HG03060 (cell line): ENCODE measurements at regions not wholly inside any gene's neighbourhood (a gene's known extent, or its start where the extent isn't known, plus 50 kb on each side); places are given as distances from the start of the nearest gene placed in this dataset.

ENCODE experiments used
- ATAC-seq: cut with Tn5 transposase; IDR thresholded peaks from one replicate; pipeline ENCODE4 v1.9.1; 2021; ENCODE audit warnings: low read depth, moderate number of reproducible peaks; ENCODE audit not compliant: unreplicated experiment

DNA sequence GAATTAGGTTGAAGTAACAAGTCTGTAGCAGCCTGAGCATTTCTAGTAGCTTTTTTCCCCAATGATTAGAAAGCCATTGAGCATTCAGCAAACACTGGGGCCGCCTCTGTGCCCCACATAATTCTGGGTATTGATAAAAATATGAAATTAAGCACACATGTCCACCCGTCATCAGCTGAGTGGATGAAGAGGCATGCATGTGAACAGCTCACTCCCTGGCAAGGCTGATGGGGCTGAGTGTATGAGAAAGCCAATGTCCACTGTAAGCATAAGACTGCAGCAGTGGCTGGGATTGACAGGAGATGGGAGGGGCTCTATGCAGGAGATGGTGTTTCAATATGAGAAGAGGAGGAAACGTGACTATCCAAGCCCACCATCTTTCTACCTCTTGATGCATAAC is 124.4 kb upstream of the KLHL29 start:
- ATAC-seq: no peak

DNA sequence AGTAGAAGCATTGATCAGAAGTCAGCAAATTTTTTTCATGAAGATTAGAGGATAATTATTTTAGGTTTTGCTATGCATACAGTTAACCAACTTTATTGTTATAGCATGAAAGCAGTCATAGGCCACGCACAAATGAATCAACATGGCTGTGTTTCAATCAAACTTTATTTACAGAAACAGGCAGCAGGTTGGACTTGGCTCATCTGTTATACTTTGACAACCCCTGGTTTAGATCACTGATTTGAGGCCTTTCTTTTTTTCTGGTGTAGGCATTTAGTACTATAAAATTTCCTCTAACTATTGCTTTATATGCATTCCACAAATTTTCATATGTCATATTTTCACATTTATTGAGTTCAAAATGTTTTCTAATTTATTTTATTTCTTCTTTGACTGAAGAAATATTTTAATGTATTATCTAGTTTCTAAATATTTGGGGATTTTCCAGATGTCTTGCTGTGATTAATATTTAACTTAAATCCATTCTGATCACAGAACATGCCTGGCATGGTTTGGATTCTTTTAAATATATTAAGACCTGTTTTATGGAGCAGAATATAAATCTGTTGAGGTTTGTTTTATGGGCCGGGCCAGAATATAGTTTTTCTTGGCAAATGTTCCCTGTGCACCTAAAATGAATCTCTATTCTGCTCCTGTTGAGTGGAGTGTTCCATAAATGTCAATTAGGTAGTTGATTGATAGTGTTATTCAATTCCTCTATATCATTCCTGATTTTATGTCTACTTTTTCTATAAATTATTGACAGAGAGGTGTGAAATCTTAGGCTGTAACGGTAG is 116.3 kb upstream of the KLHL29 start:
- ATAC-seq: no peak

DNA sequence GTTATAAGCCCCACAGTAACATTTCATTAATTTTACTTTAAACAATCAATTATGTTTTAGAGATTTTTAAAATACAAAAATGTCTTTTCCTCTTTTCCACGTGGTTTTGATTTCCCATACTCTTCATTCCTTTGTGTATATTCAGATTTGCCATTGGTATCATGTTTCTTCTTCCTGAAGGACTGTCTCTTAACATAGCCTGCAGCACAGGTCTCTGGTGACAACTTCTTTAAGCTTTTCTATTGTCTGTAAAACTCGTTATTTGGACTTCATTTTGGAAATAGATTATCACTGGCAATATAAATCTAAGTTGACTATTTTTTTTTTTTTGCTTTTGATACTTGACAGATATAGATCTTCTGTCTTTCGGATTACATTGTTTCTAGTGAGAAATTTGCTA is 115.2 kb upstream of the KLHL29 start:
- ATAC-seq: no peak

DNA sequence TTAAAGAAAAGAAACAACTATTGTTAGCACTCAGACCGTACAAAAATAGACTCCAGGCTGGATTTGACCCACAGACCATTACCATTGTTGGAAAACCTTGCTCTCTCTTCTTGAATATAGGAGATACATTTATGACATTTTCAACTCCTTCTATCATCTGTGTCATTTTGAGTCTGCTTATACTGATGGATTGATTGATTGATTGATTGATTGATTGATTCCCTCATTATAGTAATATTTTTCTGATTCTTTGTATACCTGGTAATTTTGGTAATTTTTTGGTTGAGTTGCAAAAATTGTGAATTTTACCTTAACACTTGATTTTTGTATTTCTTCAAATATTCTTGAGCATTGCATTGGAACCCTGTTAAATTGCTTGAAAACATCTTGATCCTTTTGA is 114.2 kb upstream of the KLHL29 start:
- no peak for ATAC-seq

DNA sequence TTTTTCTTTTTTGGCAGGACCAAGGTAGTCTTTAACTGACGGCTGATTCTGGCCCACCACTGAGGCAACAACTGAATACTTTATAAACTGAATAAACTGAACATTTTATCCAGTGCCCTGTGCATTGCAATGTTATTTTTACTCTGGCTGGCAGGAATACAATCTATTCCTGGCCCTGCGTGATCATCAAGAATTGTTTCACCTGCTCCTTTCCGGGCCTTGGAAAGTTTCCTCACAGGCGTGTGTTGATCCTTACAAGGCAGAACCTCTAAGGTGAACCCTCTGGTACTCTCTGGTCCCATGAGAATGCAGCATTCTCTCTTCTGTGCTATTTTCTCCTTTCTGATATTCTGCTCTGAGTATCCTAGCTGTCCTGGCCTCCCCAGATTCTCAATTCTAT is 113.7 kb upstream of the KLHL29 start:
- ATAC-seq: no peak

DNA sequence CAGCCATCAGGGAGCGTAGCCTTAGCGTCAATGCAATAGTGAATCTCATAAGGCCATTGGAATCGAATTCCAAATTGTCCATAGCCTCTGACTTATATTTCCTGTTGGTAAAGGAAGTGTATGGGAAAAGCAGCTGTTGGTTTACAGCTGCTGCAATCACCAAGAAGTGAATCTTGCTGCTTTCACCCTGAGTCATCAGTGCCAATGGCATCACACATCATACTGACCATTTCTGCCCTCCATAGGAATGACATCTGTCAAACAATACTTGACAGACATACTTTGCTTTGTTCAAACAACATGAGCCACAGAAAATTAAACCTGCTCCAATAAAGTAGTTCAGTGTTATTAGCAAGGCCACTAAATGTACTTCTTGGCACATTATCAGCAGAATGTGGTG is 111.2 kb upstream of the KLHL29 start:
- no peak for ATAC-seq

DNA sequence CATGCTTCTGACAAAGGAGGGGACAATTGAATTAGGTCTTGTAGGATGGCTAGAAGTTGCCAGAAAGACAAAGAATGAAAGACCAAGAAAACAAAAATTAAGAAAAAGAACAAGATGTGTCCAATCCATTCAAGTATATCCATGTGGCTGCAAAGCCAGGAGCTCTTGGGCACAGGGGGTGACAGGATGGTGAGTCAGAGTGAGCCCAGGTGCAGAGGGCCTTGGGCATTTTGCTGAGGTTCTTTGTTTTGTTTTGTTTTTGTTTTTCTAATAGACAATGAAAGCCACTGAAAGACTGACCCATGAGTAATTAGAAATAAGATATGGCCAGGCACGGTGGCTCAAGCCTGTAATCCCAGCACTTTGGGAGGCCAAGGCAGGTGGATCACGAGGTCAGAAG is 104.6 kb upstream of the KLHL29 start:
- no peak for ATAC-seq

DNA sequence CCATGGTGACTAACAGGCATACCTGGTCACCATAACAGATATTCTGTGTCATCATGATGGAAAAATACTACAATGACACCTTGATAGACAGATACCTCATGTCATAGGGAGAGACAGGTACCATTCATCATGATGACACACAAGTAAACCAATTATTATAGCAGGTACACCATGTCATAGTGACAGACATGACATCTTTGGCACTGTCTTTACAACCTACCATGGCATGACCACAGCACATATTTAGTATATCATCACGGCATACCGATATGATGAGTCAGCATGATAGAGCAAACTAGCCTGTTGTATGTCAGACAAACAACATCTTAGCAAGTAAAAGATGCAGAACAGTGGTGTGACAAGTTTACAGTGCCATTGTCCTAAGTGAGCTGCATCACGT is 101.3 kb upstream of the KLHL29 start:
- no peak for ATAC-seq

DNA sequence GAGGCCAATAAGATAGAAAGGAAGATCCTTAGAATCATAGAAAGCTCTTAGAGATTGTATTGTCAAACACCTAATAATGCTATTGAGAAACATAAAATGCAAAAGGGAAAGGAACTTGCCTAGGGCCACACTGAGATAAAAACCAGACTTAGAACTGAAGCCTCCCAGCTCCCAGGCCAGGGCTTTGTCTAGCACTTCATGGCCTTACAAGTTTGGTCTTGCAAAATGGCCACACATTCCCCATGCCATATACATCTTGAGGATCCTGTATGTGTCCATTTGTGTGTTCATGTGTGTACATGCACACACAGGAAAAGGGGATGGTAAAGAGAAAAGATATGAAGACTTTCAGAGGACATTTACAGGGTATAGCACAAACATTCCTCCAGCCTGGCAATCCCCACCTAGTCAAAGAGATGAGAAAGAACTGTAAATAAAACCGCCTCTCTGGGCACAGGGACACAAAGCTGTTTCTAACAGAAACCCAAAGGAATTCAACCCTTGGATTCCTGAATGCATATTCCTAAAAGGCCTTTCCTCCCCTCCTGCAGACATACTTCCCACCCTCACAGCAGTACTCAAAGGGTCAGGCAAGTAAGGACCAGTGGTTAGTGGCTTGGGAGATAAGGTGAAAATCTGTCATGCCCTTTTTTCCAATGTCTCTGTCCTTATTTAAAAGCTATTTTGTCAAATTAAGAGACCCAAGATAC is 99.7 kb upstream of the KLHL29 start:
- ATAC-seq: no peak

DNA sequence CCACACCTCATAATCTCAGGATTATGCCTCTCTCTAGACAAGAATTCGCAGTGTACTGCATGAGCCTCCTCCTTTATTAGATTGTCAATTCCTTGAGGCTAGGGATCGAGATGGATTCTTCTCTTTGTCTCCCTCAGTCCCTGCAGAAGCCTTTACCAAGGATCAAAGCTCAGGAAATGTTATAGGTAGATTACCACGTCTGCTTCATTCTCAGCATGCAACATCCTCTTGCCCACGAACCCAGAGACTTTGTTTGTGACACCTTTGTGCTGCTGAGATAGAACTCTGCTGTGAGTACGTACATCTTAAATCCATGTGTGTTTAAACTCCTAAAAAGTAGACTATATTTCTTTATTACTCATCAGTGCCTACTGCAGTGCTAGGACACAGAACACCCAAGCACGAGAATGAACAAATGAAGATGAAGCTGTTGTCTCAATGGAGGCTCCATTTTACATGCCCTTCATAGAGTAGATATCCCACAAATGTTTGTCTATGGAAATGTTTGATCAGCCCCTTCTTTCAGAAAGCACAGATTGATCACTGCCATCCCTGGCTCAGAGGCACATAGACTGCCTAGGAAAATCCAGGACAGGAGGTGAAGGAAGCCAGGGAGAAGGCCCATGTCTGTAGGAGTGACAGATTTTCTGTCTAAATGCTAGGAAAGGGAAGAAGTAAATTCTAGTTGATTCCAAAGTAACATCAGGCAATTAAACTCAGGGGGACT is 98.8 kb upstream of the KLHL29 start:
- no peak for ATAC-seq

DNA sequence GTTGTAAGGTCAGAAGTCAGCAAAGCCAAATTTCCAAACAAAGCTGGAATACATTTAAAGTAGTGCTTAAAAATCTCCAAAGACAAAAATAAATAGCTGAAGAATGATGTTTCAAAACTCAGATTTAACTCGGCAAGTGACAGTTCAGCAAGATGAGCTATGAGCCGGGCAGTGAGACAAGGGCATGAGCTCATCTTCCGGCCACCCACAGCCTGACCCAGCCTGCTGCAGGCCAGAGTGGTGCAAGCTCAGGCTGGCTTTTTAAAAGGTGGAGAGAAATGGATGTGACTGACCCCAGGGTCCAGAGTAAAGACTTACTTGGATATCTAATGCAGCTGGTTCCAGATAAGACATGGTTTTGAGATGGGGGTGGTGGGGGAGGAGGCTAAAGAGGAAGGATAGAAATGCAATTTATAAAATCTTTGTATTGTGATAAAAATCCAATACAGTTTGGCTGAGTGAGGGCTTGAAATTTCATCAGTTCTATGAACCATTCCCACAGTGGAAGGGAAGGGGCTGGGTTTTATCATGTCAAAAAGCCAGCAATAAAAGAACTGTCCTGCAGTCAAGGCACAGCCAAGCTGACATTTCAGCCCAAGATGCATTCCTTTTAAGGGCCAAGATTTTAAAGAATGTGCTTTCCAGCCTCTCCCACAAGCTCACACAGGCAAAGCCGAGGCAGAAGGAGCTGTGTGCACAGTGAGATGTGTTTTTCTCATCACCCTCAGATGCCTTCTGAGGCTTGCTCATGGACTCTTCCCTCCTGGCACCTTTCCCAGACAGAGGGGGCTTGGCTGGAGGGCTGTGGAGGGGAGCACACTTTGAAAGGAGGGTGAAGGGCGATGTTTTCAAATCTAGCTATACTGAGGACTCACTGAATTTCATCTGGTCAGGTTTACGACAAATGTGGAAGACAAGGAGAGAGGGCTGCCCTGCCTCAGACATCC is 97.9 kb upstream of the KLHL29 start:
- no peak for ATAC-seq

DNA sequence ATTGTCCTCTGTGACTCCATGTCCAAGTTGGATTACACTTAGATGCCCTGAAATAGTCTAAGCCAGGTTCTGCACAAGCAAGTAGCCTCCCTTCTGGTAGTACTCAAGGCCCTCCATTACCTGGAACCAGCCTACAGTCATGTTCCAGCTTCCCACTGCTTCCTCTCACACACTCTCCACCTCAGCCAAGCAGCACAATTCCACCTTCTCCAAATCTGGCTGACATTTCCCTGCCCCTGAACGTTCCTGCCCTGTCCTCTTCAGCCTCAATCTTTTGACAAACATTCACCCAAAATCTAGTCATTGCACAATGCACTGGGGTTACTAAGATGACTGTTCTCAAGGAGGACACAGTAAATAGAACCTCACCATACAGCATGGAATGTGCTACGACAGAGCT is 95.3 kb upstream of the KLHL29 start:
- no peak for ATAC-seq

DNA sequence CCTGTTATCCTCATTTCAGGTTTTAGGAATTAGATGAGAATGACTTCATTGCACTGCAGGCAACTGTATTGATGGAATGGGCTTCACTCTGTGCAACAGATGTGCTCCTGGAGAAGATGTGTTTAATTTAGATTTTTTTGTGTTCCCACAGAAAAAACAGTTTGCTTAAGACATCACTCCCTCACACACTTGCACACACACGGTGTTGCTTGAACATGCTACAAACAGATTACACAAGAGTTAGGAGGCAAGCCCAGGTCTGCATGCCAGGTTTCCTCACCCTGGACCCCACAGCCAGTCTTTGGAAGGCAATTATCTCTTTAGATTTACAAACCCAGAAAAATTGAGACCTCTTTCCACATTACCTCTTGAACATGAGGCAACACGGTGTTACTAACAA is 93.7 kb upstream of the KLHL29 start:
- no peak for ATAC-seq

DNA sequence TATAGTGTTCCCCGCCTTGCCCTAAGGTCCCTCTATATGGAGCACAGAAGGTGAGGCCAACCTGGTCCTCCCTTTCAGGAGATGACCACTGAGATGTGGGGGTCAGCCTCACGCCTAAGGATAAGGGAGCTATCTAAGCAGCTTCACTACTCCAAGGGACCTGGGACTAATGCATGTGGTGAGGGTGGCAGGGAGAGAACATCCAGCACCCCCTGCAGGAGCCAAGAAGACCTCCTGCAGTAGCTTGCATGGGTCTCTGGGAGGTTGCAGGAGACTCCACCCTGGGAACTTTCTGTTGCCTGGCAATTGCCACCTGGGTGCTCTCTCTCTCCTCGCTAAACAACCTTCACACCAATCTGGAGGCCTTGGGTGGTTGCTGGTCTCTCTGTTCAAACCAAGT is 93.0 kb upstream of the KLHL29 start:
- no peak for ATAC-seq

DNA sequence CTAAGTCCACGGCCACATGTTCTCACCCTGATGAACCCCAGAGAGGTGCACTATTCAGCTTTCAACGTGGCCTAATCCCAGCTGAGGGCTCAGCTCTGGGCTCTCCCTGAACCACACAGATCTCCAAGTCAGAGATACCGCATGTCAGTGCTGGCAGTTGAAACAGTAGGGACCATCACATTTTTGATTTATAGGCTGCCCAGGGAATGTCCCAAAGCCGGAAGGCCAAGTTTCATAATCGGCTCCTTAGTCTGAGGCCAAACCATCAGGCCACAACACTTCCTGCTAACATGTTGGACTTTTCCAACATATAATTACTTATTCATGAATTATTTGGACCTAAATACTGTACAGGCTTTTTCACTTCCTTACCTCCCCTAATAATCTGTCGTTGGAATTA is 91.9 kb upstream of the KLHL29 start:
- ATAC-seq: no peak

DNA sequence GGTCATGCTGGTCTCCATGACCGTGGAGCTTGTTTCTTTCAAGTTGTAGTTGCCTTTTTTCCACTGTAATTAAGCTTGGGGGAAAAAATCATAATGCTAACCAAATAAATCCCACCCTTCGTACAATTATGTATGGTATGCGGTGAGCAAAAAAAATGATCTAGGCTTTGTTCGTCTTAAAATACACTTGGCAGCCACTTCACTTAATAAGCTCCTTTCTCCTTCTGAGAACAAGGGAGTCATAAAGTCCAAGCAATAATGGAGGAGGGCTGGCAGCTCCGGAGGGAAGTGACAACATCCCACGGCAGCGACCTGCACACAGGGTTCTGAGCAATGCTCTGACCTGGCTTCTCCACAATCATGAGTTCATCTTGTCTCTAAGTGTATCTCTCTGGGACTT is 91.2 kb upstream of the KLHL29 start:
- ATAC-seq: no peak

DNA sequence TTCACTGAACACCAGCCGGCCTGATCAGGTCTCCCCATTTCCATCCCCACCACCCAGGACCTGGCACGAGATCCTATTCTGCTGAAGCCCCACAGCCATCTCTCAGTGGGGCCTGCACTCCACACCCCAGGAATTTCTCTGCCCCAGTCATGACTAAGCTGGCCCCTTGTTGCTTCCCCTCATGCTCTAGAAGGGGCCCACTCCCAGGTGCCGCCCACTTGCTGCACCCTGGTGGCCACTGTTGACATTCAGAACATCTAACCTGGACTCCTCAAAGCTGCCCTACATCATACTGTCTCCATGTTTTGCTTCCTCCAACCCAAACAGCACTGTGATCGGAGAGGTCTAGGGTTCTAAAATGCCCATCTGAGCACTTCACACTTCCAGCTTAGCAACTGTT is 90.7 kb upstream of the KLHL29 start:
- ATAC-seq: no peak

DNA sequence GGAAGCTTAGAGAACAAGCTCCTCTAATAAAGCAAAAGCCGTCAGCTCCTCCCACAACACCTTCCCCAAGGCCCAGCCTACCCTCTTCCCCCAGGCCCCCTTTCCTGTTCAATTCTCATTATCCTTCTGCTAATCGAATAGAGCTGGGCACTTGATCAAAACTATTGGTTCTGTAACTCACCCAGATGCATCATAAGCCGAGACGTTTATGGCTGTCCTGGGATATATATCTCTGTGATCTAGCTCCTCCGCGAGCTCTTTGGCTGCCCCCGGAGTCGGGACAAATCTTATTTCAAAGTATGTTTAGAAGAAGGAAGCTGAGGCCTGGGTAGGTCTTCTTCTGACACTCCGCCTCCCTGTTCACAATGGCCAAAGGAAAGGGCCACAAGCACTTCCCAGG is 88.3 kb upstream of the KLHL29 start:
- no peak for ATAC-seq

DNA sequence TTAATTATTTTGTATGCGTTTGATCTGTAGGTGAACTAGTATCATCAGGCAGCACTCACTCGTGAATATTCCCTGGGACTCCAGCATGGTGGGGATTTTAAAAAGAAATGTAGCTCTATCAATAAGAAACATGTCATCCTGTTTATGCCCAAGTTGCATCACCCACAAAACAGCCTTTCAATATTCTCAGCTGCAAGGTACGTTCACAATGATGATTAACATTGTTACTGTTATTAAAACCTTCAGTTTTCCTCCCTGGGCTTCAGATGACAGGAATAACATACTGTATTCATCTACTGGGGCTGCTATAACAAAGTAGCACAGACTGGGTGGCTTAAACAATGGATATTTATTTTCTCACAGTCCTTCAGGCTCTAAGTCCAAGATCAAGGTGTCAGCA is 87.9 kb upstream of the KLHL29 start:
- ATAC-seq: no peak

DNA sequence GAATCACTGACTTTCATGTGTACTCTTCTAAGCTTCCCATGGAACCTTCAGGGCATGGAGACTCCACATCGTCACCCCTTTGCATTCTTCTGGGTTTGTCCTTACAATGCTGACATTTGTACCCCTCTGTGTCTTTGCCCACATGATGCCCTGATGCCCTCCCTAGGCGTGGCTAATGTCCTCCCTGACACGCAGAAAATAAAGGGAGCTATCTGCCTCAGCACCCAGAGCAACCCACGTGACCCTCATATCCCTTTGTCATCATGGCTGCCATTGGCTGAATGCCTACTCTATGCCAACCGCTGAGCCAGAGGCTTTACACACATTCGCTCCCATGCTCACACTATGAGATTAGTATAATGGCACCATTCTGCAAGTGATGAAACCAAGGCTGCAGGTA is 86.4 kb upstream of the KLHL29 start:
- ATAC-seq: no peak
